ENCODE measurements at regions not wholly inside any gene's neighbourhood (a gene's known extent, or its start where the extent isn't known, plus 50 kb on each side); places are given as distances from the start of the nearest gene placed in this dataset.
A peak's percentile ranks its signal among the peaks of the same experiment; 100 is the strongest.

GRCh38 chr12:91922674-91923073, 223.0 kb downstream of the BTG1 start:
- DNase-seq (ENCODE audit: low read depth, low spot score), result no peak

GRCh38 chr12:91922139-91922538, 223.5 kb downstream of the BTG1 start:
- DNase-seq (ENCODE audit: low read depth, low spot score), result no peak

- DNase-seq (ENCODE audit: low read depth, low spot score), result no peak
Measured at GRCh38 chr12:91921555-91921954, 224.1 kb downstream of the BTG1 start.

GRCh38 chr12:91920741-91921140, 224.9 kb downstream of the BTG1 start:
- no peak for DNase-seq (ENCODE audit: low read depth, low spot score)

- no peak for DNase-seq (ENCODE audit: low read depth, low spot score)
Measured at GRCh38 chr12:91920276-91920675, 225.4 kb downstream of the BTG1 start.

GRCh38 chr12:91918431-91918830, 227.2 kb downstream of the BTG1 start:
- DNase-seq (ENCODE audit: low read depth, low spot score), result no peak

- no peak for DNase-seq (ENCODE audit: low read depth, low spot score)
Measured at GRCh38 chr12:91914701-91915100, 230.9 kb downstream of the BTG1 start.

- DNase-seq (ENCODE audit: low read depth, low spot score), result no peak
Measured at GRCh38 chr12:91913651-91914050, 232.0 kb downstream of the BTG1 start.

GRCh38 chr12:91913124-91913523, 232.5 kb downstream of the BTG1 start:
- DNase-seq (ENCODE audit: low read depth, low spot score), result no peak

GRCh38 chr12:91912178-91912577, 233.5 kb downstream of the BTG1 start:
- no peak for DNase-seq (ENCODE audit: low read depth, low spot score)

- DNase-seq (ENCODE audit: low read depth, low spot score), result peak; percentile 9
Measured at GRCh38 chr12:91910871-91911388, 234.7 kb downstream of the BTG1 start.

- no peak for DNase-seq (ENCODE audit: low read depth, low spot score)
Measured at GRCh38 chr12:91902860-91903683, 242.6 kb downstream of the BTG1 start.

- DNase-seq (ENCODE audit: low read depth, low spot score), result no peak
Measured at GRCh38 chr12:91901381-91902074, 244.1 kb downstream of the BTG1 start.

- DNase-seq (ENCODE audit: low read depth, low spot score), result no peak
Measured at GRCh38 chr12:91900971-91901370, 244.7 kb downstream of the BTG1 start.

GRCh38 chr12:91899056-91899455, 246.6 kb downstream of the BTG1 start:
- DNase-seq (ENCODE audit: low read depth, low spot score), result no peak

- DNase-seq (ENCODE audit: low read depth, low spot score), result no peak
Measured at GRCh38 chr12:91897025-91897515, 248.6 kb downstream of the BTG1 start.

- no peak for DNase-seq (ENCODE audit: low read depth, low spot score)
Measured at GRCh38 chr12:91896286-91897024, 249.2 kb downstream of the BTG1 start.

- DNase-seq (ENCODE audit: low read depth, low spot score), result no peak
Measured at GRCh38 chr12:91894911-91895310, 250.7 kb downstream of the BTG1 start.

- peak; percentile 7 for DNase-seq (ENCODE audit: low read depth, low spot score)
Measured at GRCh38 chr12:91893476-91893875, 252.2 kb downstream of the BTG1 start.

- no peak for DNase-seq (ENCODE audit: low read depth, low spot score)
Measured at GRCh38 chr12:91892081-91892855, 253.4 kb downstream of the BTG1 start.

- no peak for DNase-seq (ENCODE audit: low read depth, low spot score)
Measured at GRCh38 chr12:91890742-91891141, 254.9 kb downstream of the BTG1 start.
